Naive B cell (primary cell): ENCODE measurements at regions not wholly inside any gene's neighbourhood (a gene's known extent, or its start where the extent isn't known, plus 50 kb on each side); places are given as distances from the start of the nearest gene placed in this dataset.

Experiments
- ATAC-seq, 2 donors: fragments of 150-1000 bp; cut with Tn5 transposase; 2 replicates each; pipeline ENCODE4 v1.10.0; 2021; ENCODE audit warnings: low read depth in 2 of 2, mild to moderate bottlenecking in 2 of 2, moderate library complexity in 2 of 2
- DNase-seq: peaks from one replicate; pipeline ENCODE4 v3.0.0; 2022
- H3K27ac Mint-ChIP-seq, 6 donors: one replicate each; pipeline ENCODE4 v1.8.0; 2020 to 2022; ENCODE audit warnings: mild to moderate bottlenecking in 6 of 6, mixed read lengths in 6 of 6, moderate library complexity in 5 of 6, inconsistent platforms in 2 of 6
- H3K27me3 Mint-ChIP-seq, 3 donors: one replicate each; pipeline ENCODE4 v1.8.0; 2021 to 2022; ENCODE audit warnings: mixed read lengths in 3 of 3, mild to moderate bottlenecking in 1 of 3
- H3K36me3 Mint-ChIP-seq, 2 donors: one replicate each; pipeline ENCODE4 v1.8.0; 2020 to 2022; ENCODE audit warnings: mixed read lengths in 2 of 2, inconsistent platforms in 1 of 2, mild to moderate bottlenecking in 1 of 2
- H3K4me1 Mint-ChIP-seq, 3 donors: one replicate each; pipeline ENCODE4 v1.8.0; 2020 to 2022; ENCODE audit warnings: mixed read lengths in 3 of 3, inconsistent platforms in 1 of 3, mild to moderate bottlenecking in 1 of 3, moderate library complexity in 1 of 3
- H3K4me3 Mint-ChIP-seq, 8 donors: one replicate each; pipeline ENCODE4 v1.8.0; 2020 to 2022; ENCODE audit warnings: mild to moderate bottlenecking in 8 of 8, mixed read lengths in 8 of 8, moderate library complexity in 8 of 8, inconsistent platforms in 2 of 8
- H3K9me3 Mint-ChIP-seq, 7 donors: one replicate each; pipeline ENCODE4 v1.8.0; 2020 to 2022; ENCODE audit warnings: mixed read lengths in 7 of 7, mild to moderate bottlenecking in 5 of 7, inconsistent platforms in 2 of 7, moderate library complexity in 1 of 7

DNA sequence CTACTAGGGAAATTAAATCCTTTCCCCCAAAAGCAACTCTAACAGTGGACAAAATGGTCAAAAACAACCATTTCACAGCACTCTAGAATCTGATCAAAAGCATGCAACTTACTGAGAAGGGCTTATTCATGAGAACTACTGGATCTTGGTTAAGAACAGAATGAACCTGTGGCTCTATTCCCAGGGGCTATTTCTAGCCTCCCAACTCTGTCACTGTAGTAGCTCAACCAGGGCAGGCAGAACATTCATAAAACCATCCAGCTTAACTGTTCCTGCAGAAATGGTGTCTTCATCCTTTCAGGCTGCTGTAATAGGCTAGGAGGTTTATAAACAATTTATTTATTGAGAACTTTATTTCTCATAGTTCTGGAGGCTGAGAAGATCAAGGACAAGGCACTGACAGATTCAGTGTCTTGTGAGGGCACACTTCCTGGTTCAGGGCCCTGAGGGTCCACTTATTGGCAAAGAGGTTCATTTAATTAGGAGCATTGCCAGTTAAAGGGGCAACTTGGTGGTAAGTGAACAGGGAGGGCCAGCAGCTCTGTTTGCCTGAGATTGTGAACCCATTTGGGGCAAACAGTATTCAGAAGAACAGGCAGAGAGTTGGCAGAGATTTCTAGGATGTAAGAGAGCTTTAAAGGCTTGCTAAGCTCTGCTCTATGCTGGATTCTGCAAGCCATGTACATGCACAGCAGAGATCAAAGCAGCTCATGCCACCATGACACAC, 238.5 kb upstream of the FBXL7 start:
- no peak overlapping the region for H3K27ac Mint-ChIP-seq
- no peak for ATAC-seq

DNA sequence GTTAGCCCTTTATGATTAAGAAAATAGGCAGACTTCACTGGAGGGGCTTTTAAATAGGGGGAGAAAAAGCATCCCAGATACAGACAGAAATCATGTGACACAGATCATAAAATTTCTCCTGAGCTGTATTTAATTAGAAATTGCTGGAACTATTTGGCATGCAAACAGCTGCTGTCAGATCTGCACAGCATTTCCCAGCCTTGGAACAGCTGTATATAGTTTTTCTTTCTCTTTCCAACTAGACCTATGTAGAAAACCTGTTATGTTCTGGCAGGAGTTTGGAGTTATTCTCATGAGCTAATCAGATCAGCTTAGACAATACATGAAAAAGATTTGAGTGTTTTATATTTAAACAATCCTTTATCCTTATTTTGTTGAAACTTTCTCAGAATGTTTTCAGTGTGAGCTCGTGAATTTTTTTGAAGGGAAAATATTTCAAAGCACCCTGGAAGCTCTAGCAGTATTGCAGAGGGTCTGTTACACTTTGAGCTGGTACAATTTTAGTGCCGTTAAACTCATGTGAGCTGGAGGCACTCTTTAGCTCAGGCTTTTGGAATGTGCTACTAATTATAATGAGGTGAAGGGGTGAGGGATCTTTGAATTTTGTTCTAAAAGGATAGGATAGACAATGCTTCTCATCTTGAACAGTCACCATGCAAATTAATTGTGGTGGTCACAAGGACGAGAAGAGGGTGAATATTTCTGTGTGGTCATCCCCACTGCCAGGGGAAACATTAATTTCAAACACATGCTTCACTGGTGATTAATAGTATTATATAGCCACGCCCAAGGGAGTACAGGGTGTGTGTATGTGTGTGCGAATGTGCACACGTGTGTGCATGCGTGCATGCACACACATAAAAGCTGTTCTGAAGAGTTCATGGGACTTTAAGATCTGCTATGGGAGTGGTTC, 239.4 kb upstream of the FBXL7 start:
- Mint-ChIP-seq H3K4me1 (no peaks in the 10 kb centered on the region), H3K27me3 (no peaks in the 10 kb centered on the region), H3K4me3 (no peak overlapping the region), H3K9me3 (peaks cover 0 to 2% (median 0%) of the 10 kb centered on the region in 7 donors), H3K27ac (no peak overlapping the region), H3K36me3 (no peaks in the 10 kb centered on the region)
- ATAC-seq (no peak), DNase-seq (no peak)

More for the DNA sequence above, 238.5 kb upstream of the FBXL7 start:
- DNase-seq, result no peak
- Mint-ChIP-seq H3K4me1 (no peaks in the 10 kb centered on the region), H3K4me3 (no peak overlapping the region), H3K27me3 (no peaks in the 10 kb centered on the region), H3K9me3 (peaks cover 0 to 2% (median 0%) of the 10 kb centered on the region in 7 donors), H3K36me3 (no peaks in the 10 kb centered on the region)

DNA sequence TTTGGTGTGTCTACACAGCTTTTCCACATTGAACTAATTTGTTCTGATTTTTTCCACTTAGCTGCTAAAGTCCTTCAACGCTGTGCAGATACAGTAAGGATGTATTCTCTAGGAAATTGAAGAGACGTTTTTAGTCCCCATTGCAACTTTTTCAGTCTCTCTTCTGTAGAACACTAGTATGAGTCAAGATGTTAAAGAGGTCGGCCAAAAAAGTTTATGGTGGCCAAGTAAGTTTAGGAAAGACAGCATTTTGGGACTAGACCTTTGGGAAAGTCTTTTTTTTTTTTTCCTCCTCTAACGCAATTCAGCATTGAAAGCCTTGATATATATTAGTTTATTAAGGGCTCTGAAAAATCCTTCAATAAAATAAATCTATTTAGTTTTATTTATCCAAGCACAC, 243.5 kb upstream of the FBXL7 start:
- Mint-ChIP-seq H3K4me1 (no peaks in the 10 kb centered on the region), H3K27me3 (no peaks in the 10 kb centered on the region), H3K9me3 (peaks cover 0 to 2% (median 0%) of the 10 kb centered on the region in 7 donors), H3K4me3 (no peak overlapping the region), H3K36me3 (no peaks in the 10 kb centered on the region), H3K27ac (no peak overlapping the region)
- DNase-seq, result no peak
- ATAC-seq, result no peak

DNA sequence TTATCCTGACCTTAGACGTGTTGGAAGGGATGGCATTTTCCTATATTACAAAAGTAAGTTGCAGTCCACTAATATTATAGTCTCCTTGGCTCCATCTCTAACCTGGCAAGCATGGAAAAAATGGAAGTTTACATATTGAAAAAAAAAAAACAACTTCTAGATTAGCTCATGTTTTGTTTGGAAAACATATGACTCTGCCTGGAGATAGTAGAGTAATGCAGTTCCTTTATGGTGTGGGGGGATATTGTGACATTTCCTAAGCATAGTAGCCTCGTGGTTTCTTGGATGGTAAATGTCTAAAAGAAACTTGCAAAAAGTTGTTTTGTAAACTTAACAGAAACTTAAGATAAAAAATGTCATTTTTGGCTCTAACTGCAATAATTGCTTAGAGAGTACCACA, 244.4 kb upstream of the FBXL7 start:
- Mint-ChIP-seq H3K4me1 (no peaks in the 10 kb centered on the region), H3K36me3 (no peaks in the 10 kb centered on the region)

DNA sequence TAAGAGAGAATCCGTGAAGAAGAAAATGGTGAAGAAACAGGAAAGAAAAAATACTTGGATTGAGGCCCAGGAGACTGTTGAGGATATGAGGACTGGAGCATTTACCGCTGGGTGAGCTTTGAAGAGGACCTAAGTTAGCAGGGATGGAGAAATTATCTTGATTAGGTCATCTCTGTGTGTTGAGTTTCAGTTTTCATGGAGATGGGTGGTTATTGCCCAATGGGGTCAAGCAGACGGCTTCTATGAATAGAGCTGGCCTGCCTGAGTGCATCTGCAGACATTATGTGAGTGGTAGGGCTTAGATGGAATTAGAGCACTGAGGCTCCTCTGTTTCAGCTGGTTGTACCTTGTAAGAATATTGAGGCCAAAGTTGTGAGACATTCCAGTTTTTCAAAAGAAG, 245.4 kb upstream of the FBXL7 start:
- Mint-ChIP-seq H3K4me3 (no peak overlapping the region), H3K4me1 (no peaks in the 10 kb centered on the region), H3K9me3 (peaks cover 0 to 2% (median 0%) of the 10 kb centered on the region in 7 donors), H3K36me3 (no peaks in the 10 kb centered on the region), H3K27ac (no peak overlapping the region), H3K27me3 (no peaks in the 10 kb centered on the region)
- DNase-seq (no peak), ATAC-seq (no peak)

More for the DNA sequence above, 244.4 kb upstream of the FBXL7 start:
- no peak overlapping the region for H3K27ac Mint-ChIP-seq
- H3K27me3 Mint-ChIP-seq, result no peaks in the 10 kb centered on the region
- DNase-seq (no peak), ATAC-seq (no peak)
- H3K4me3 Mint-ChIP-seq, result no peak overlapping the region
- H3K9me3 Mint-ChIP-seq, result peaks cover 0 to 2% (median 0%) of the 10 kb centered on the region in 7 donors

DNA sequence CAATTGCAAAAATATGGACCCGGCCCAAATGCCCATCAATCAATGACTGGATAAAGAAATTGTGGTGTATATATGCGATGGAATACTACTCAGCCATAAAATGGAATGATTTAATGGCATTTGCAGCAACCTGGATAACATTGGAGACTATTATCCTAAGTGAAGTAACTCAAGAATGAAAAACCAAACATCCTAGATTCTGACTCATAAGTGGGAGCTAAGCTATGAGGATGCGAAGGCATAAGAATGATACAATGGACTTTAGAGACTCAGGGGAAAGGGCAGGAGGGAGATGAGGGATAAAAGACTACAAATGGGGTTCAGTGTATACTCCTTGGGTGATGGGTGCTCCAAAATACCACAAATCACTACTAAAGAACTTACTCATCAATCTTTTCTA, 247.6 kb upstream of the FBXL7 start:
- DNase-seq, result no peak
- Mint-ChIP-seq H3K27me3 (no peaks in the 10 kb centered on the region), H3K4me1 (no peaks in the 10 kb centered on the region), H3K36me3 (no peaks in the 10 kb centered on the region), H3K9me3 (peaks cover 0 to 6% (median 2%) of the 10 kb centered on the region in 7 donors), H3K4me3 (no peak overlapping the region), H3K27ac (no peak overlapping the region)
- no peak for ATAC-seq

DNA sequence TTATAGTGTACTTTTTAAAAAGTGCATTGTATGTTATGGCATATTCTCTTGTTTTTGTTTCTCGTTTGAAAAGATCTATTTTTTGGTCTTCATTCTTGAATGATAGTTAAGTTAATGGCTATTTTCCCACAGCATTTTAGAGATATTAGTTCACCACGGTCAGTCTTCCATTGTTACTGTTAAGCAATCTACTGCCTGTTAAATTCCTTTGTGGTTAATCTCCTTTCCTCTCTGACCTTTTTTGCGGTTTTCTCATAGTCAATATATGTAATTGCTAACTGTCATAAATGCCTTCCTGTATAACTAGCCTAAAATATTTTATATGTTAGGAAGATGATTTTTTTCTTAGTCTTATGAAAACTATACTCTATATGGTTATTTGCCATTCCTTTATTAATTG, 250.8 kb upstream of the FBXL7 start:
- Mint-ChIP-seq H3K4me1 (no peaks in the 10 kb centered on the region), H3K27ac (no peak overlapping the region), H3K36me3 (peaks cover 0 to 8% of the 10 kb centered on the region in 2 donors), H3K9me3 (peaks cover 8 to 24% (median 12%) of the 10 kb centered on the region in 7 donors), H3K27me3 (no peaks in the 10 kb centered on the region), H3K4me3 (no peak overlapping the region)
- ATAC-seq (no peak), DNase-seq (no peak)

DNA sequence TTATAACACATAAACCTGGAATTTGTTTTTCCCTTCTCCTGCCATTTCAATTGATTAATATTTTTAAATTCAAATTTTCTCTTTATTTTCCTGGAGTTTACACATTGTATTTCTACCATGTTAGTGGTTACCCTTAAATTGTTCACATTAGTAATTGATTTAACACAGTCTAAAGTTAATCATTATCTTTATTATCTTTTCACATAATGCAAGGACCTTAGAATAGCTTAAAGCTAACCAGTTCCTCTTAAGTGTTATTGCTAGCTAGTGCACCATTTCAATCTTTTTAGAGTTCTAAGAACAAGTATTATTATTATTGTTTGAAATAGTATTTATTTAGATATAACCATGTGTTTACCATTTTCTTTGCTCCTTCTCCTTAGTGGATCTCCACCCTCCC, 251.2 kb upstream of the FBXL7 start:
- peaks cover 11 to 28% (median 12%) of the 10 kb centered on the region in 7 donors for H3K9me3 Mint-ChIP-seq
- H3K36me3 Mint-ChIP-seq, result peaks cover 0 to 8% of the 10 kb centered on the region in 2 donors
- no peak for DNase-seq
- H3K27me3 Mint-ChIP-seq, result no peaks in the 10 kb centered on the region
- H3K4me1 Mint-ChIP-seq, result no peaks in the 10 kb centered on the region
- H3K4me3 Mint-ChIP-seq, result no peak overlapping the region
- ATAC-seq, result no peak
- H3K27ac Mint-ChIP-seq, result no peak overlapping the region

DNA sequence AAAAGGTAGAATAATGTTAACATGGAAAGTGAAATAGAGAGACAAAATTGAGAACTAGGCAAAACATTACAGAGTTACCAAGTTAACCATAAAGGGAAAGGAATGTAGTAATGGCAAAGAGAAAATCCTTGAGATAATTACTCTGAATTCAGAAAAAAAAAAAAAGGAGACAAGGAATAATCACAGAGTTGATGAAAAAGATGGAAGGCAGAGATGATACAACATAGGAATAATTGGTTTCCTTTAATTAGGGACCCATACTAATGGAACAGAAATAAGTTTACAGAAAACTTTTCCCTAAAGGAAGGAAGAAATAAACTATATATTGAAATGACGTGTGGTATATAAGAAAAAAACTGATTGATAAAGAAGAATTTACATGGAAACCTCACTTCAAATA, 254.1 kb upstream of the FBXL7 start:
- Mint-ChIP-seq H3K36me3 (peaks cover 0 to 8% of the 10 kb centered on the region in 2 donors), H3K27me3 (no peaks in the 10 kb centered on the region), H3K9me3 (peaks cover 11 to 28% (median 12%) of the 10 kb centered on the region in 7 donors), H3K4me3 (no peak overlapping the region), H3K27ac (no peak overlapping the region), H3K4me1 (no peaks in the 10 kb centered on the region)
- ATAC-seq (no peak), DNase-seq (no peak)

DNA sequence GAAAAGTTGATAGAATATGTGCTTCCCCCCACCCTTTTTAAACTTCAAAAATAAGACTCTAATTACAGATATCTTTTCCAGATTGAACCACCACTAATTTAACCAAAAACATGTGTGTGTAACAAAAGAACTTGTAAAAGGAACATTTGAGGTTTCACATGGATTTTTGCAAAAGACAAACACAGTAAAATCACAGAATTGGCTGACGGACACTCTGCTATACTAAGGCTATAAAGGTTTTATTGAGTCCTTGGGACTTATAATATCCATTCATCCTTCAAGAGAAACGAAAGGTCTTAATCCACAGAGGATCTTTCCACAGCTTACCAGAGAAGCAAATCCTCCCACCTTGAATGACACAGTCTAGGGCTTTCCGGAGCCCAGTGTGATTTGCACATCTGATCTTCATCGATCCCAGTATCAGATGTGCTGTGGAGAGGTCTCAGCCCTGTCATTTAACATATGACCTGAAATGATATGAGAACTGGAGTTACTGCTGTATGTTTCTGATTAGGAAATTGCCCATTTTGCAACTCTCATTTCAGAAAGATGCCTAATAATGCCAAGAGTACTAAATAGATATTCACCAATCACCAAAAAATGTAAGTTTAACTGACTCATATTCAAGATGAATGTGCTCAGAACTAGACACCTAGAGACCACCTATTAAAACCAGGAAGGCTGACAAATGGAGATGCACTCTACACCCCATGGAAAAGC, 256.5 kb upstream of the FBXL7 start:
- no peaks in the 10 kb centered on the region for H3K27me3 Mint-ChIP-seq
- DNase-seq (no peak), ATAC-seq (no peak)
- H3K4me3 Mint-ChIP-seq, result no peak overlapping the region
- no peaks in the 10 kb centered on the region for H3K4me1 Mint-ChIP-seq
- peaks cover 0 to 8% of the 10 kb centered on the region in 2 donors for H3K36me3 Mint-ChIP-seq
- H3K27ac Mint-ChIP-seq, result no peak overlapping the region
- peaks cover 11 to 41% (median 18%) of the 10 kb centered on the region in 7 donors for H3K9me3 Mint-ChIP-seq

DNA sequence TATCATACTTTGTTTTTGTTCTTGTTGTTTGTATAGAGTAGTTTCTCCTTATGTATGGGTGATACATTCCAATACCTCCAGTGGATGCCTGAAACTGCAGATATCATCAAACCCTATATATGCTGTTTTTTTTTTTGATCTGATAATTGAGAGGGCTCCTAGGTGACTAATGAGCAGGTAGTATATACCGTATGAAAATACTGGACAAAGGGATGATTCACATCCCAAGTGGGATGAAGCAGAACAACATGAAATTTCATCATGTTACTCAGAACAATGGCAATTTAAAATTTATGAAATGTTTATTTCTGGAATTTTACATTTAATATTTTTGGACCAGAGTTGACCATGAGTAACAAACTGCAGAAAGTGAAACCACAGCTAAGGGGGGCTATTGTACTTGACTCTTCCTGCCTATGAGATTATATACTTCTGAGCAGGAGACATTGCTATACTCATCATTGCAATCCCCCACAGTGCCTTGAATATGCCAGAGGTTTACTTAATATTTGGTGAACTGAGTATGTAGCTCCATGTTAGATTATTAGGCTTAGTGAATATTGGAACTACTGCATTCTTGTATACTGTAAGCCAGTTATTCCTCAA, 258.7 kb upstream of the FBXL7 start:
- Mint-ChIP-seq H3K27ac (no peak overlapping the region), H3K36me3 (peaks cover 0 to 8% of the 10 kb centered on the region in 2 donors), H3K27me3 (no peaks in the 10 kb centered on the region)

DNA sequence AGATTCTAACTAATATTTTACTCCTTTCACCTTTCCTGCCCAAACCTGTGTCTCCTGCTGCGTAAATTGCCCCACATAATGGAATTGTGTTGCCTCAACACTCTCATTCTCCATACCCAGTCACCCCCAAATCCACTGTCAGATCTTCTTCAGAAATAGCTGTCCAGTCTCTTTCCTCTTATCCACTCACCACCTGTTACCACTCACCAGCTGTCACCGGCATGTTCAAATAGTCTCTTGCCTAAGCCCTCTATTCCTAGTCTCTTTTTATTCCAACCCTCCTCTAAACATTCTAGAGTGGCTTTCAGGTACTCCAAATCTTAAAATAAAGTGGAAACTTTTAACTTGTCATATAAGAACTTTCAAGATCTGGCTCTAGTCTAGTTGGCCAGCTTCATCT, 262.0 kb upstream of the FBXL7 start:
- H3K4me1 Mint-ChIP-seq, result no peaks in the 10 kb centered on the region
- no peaks in the 10 kb centered on the region for H3K27me3 Mint-ChIP-seq
- H3K4me3 Mint-ChIP-seq, result no peak overlapping the region
- DNase-seq, result no peak
- no peaks in the 10 kb centered on the region for H3K36me3 Mint-ChIP-seq
- no peak for ATAC-seq
- H3K27ac Mint-ChIP-seq, result no peak overlapping the region
- H3K9me3 Mint-ChIP-seq, result peaks cover 2 to 25% (median 10%) of the 10 kb centered on the region in 7 donors

More for the DNA sequence above, 258.7 kb upstream of the FBXL7 start:
- DNase-seq (no peak), ATAC-seq (no peak)
- Mint-ChIP-seq H3K9me3 (peaks cover 13 to 37% (median 17%) of the 10 kb centered on the region in 7 donors), H3K4me1 (no peaks in the 10 kb centered on the region), H3K4me3 (no peak overlapping the region)

DNA sequence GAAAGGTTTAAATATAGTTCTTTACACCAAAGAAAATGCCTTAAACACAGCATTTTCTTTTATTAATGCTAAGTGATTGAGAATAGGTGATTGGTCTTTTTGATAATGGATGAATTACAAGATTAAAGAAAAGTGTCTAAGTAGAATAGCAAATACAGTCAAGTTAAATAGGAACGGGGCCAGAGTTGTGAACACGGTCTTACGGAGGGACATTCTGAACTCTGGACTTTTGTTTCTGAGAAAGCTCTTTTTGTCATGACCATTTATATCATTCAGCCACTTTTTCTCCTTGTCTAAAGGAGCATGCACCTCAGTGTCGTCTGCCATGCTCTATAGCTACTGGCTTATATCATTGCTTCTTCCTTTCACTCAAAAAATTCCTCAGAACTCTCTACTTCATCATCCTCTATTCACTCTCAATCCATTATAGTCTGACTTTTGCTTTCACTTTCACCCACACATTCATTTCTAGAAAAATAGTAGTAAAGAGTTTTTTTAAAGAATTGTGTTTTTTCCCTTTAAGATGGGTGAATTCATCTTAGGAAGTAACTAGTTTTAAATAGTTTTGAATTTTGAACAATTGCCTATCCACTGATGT, 263.0 kb upstream of the FBXL7 start:
- DNase-seq (no peak), ATAC-seq (no peak)
- H3K27me3 Mint-ChIP-seq, result no peaks in the 10 kb centered on the region
- no peaks in the 10 kb centered on the region for H3K4me1 Mint-ChIP-seq
- no peaks in the 10 kb centered on the region for H3K36me3 Mint-ChIP-seq
- peak overlapping the region in 1 of 6 donors; percentile 36 for H3K27ac Mint-ChIP-seq
- H3K9me3 Mint-ChIP-seq, result peaks cover 2 to 25% (median 13%) of the 10 kb centered on the region in 7 donors
- H3K4me3 Mint-ChIP-seq, result no peak overlapping the region
